Esophagus squamous epithelium (tissue), 5 donors: ENCODE measurements at regions not wholly inside any gene's neighbourhood (a gene's known extent, or its start where the extent isn't known, plus 50 kb on each side); places are given as distances from the start of the nearest gene placed in this dataset.

Experiments
- DNase-seq: peaks from one replicate; lab custom pipeline; 2025; lab: John Stamatoyannopoulos, UW
- H3K27ac ChIP-seq, 4 donors: fragments of 200-600 bp; sonication (generic); one replicate each; pipeline ENCODE4 v1.5.1; 2016 to 2019; ENCODE audit warnings: mild to moderate bottlenecking in 1 of 4
- H3K27me3 ChIP-seq, 4 donors: fragments of 200-600 bp; sonication (generic); 1 replicate in 3 of 4; 2 replicates in 1 of 4; pipeline versions ENCODE4 v1.5.1 to v1.6.0; 2017 to 2021; ENCODE audit warnings: antibody characterized with exemption in 1 of 4
- H3K36me3 ChIP-seq, 3 donors: fragments of 200-600 bp; sonication (generic); one replicate each; pipeline ENCODE4 v1.5.1; 2016 to 2019
- H3K4me1 ChIP-seq, 3 donors: fragments of 200-600 bp; sonication (generic); one replicate each; pipeline ENCODE4 v1.5.1; 2017 to 2019
- H3K4me3 ChIP-seq, 4 donors: fragments of 200-600 bp; sonication (generic); 1 replicate in 3 of 4; 2 replicates in 1 of 4; pipeline ENCODE4 v1.5.1; 2016 to 2019; ENCODE audit warnings: mild to moderate bottlenecking in 2 of 4, moderate library complexity in 1 of 4
- H3K9me3 ChIP-seq, 3 donors: fragments of 200-600 bp; sonication (generic); one replicate each; pipeline ENCODE4 v1.5.1; 2016 to 2019
- POLR2A ChIP-seq, 4 donors: fragments of 450-650 bp; IDR thresholded peaks; one replicate each; pipeline ENCODE4 v1.6.1; 2017; ENCODE audit warnings: antibody characterized with exemption in 4 of 4, mild to moderate bottlenecking in 4 of 4, moderate library complexity in 3 of 4
- WGBS, 2 donors: methylation state at CpG; one replicate each; pipeline ENCODE4 v1.1.5; 2018; 5-methylcytosine and 5-hydroxymethylcytosine counted together
- intact Hi-C: fragments of 100-400 bp; cut with DNase I; formaldehyde crosslinking; loops from one replicate; pipeline ENCODE4 v1.15.0; 2022
- TF ChIP-seq, protein P1 (sequence below), 6 experiments: fragments of 450-650 bp in 4 of 6; fragments of 200-600 bp in 2 of 6; sonication (generic) in 2 of 6; IDR thresholded peaks; one replicate each; pipeline ENCODE4 v1.5.1; 2016 to 2019; ENCODE audit warnings: antibody characterized with exemption in 6 of 6, mild to moderate bottlenecking in 4 of 6, moderate library complexity in 4 of 6
- donor health status: DM: yes; HTN: yes; CAD: no.

DNA sequence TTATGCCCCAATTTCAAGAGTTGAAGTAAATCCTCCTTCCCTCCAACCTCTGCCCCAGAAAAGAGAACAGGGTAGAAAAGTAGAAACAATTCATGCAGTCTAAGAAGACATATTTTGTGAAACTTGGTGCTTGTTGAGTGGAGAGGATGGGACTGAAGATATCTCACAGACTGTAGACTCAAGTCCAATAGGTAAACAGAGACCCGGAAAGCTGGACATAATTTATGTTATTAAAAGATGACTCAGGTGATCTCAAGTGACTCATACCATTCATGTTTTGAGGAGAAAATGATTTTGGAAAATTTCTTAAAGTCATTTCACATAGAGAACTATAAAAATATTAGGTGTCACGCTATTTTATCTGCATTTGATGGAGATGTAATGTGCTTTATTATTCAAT is 203.1 kb upstream of the SOX9 start:
- no peak overlapping the region for H3K4me3 ChIP-seq
- no peak for TF ChIP-seq POLR2A (IDR thresholded peaks at IDR 0.05)
- TF ChIP-seq, protein P1, sequence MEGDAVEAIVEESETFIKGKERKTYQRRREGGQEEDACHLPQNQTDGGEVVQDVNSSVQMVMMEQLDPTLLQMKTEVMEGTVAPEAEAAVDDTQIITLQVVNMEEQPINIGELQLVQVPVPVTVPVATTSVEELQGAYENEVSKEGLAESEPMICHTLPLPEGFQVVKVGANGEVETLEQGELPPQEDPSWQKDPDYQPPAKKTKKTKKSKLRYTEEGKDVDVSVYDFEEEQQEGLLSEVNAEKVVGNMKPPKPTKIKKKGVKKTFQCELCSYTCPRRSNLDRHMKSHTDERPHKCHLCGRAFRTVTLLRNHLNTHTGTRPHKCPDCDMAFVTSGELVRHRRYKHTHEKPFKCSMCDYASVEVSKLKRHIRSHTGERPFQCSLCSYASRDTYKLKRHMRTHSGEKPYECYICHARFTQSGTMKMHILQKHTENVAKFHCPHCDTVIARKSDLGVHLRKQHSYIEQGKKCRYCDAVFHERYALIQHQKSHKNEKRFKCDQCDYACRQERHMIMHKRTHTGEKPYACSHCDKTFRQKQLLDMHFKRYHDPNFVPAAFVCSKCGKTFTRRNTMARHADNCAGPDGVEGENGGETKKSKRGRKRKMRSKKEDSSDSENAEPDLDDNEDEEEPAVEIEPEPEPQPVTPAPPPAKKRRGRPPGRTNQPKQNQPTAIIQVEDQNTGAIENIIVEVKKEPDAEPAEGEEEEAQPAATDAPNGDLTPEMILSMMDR (IDR thresholded peaks at IDR 0.05): no peak
- no peak overlapping the region for H3K27ac ChIP-seq
- no peaks in the 10 kb centered on the region for H3K9me3 ChIP-seq
- 55 to 63% methylated on average over 2 of the region's 2 CpGs for WGBS, 2 donors
- no peaks in the 10 kb centered on the region for H3K36me3 ChIP-seq
- no peaks in the 10 kb centered on the region for H3K4me1 ChIP-seq
- intact Hi-C loops: no loop called here
- no peak for DNase-seq
- no peaks in the 10 kb centered on the region for H3K27me3 ChIP-seq

DNA sequence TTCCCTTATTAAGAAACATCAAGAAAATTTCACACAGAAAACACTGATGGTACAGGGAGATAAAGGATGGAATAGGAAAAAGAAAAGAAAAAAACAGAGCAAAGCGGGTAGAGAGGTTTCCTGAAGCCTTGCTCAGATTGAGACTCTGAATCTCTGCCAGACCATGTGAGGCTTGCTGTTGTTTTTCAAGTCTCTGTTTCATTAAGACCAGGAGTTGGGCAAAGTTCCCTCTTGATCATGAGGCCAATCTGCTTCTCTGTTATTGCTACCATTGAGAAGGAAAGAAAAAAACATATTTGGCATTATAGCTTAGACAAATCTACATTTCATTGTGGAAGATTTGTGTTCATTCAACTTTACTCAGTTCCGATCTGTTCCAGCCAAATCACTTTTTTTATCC is 201.6 kb upstream of the SOX9 start:
- no peak overlapping the region for H3K27ac ChIP-seq
- H3K27me3 ChIP-seq: no peaks in the 10 kb centered on the region
- WGBS, 2 donors: 58 to 66% methylated on average over 2 of the region's 2 CpGs
- DNase-seq: no peak
- H3K4me3 ChIP-seq: no peak overlapping the region
- H3K4me1 ChIP-seq: no peaks in the 10 kb centered on the region
- no peaks in the 10 kb centered on the region for H3K9me3 ChIP-seq
- H3K36me3 ChIP-seq: no peaks in the 10 kb centered on the region
- no peak for TF ChIP-seq POLR2A (IDR thresholded peaks at IDR 0.05)
- TF ChIP-seq, protein P1 (IDR thresholded peaks at IDR 0.05): no peak
- intact Hi-C loops: no loop called here

DNA sequence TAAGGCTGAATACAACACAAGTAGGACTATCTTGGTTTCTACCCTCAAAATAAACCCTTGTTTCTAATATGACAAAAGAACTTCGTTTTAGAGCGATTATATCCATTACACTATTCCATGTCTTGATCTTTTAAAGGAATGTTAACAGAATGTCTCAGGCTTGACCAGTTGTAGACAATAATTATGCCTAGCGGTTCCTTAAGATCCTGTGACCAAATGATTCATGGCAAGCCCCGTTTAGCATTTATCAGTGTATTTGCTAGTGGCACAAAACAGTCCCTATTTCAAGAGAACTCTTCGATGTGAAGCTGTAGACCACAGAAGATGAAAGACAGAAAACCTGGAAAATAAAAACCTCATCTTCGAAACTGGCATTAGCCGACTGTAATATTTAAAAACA is 200.9 kb upstream of the SOX9 start:
- WGBS, 2 donors: 72 to 78% methylated on average over 6 to 7 of the region's 7 CpGs
- H3K4me3 ChIP-seq: no peak overlapping the region
- DNase-seq: no peak
- H3K27me3 ChIP-seq: no peaks in the 10 kb centered on the region
- TF ChIP-seq, protein P1 (IDR thresholded peaks at IDR 0.05): no peak
- no peak for TF ChIP-seq POLR2A (IDR thresholded peaks at IDR 0.05)
- H3K27ac ChIP-seq: no peak overlapping the region
- intact Hi-C loops: no loop called here
- H3K36me3 ChIP-seq: no peaks in the 10 kb centered on the region
- H3K9me3 ChIP-seq: no peaks in the 10 kb centered on the region
- no peaks in the 10 kb centered on the region for H3K4me1 ChIP-seq

DNA sequence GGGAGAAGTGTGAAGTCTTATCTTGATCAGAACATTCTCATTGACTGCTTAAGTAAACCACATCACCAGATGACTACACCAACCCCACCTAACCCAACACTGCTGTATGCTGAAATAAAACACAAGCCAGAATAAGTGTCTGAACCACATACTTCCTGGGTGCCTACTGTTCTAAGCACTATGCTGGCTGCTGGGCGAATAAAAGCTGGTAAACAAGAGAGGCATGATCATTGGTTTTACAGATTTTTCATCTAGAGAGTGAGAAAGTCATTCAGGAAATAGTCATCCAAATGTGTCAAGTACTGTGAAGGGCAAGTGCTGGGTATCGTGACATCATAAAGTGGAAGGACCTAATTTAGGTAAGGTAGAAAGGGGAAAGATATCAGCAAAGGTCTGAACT is 199.0 kb upstream of the SOX9 start:
- H3K9me3 ChIP-seq: no peaks in the 10 kb centered on the region
- DNase-seq: no peak
- H3K27me3 ChIP-seq: no peaks in the 10 kb centered on the region
- H3K27ac ChIP-seq: no peak overlapping the region
- no peaks in the 10 kb centered on the region for H3K4me1 ChIP-seq
- 75 to 81% methylated on average over 2 of the region's 2 CpGs for WGBS, 2 donors
- TF ChIP-seq, protein P1 (IDR thresholded peaks at IDR 0.05): no peak
- TF ChIP-seq POLR2A (IDR thresholded peaks at IDR 0.05): no peak
- intact Hi-C loops: no loop called here
- H3K36me3 ChIP-seq: no peaks in the 10 kb centered on the region
- no peak overlapping the region for H3K4me3 ChIP-seq

DNA sequence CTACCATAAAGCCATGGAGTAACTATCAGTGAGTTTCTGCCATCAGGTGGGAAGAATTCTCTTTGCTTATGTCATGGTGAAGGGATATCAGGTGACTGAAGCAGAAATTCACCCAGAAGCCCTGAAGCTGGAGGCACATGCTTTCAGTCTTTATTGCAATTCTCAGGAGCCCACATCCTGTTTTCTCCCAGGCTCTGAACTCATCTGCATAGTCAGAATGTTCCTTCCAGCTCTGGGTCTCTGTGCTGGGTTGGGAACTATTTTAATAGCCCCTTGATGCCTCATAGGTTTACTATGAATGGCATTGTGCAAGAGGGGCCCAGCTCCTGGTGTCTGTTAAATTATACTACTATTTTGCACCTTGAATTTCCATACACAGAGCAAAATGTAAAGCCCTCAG is 198.4 kb upstream of the SOX9 start:
- H3K27me3 ChIP-seq: no peaks in the 10 kb centered on the region
- TF ChIP-seq POLR2A (IDR thresholded peaks at IDR 0.05): no peak
- TF ChIP-seq, protein P1 (IDR thresholded peaks at IDR 0.05): no peak
- DNase-seq: no peak
- H3K27ac ChIP-seq: no peak overlapping the region
- intact Hi-C loops: no loop called here
- no peaks in the 10 kb centered on the region for H3K36me3 ChIP-seq
- no peaks in the 10 kb centered on the region for H3K9me3 ChIP-seq
- no peak overlapping the region for H3K4me3 ChIP-seq
- no peaks in the 10 kb centered on the region for H3K4me1 ChIP-seq
